NCI-H748 treated with DMSO at 0.1 percent for 48 hours (cell line): ENCODE measurements at regions not wholly inside any gene's neighbourhood (a gene's known extent, or its start where the extent isn't known, plus 50 kb on each side); places are given as distances from the start of the nearest gene placed in this dataset.
"Not testable (repeated sequence)": the region's sequence is repeated elsewhere in the genome, so short reads cannot be mapped to it uniquely, and the experiment has no call there.

Experiments
- DNase-seq: peaks from one replicate; lab custom pipeline; 2025; lab: John Stamatoyannopoulos, UW

GRCh38 chr9:12271421-12271891 is 421.7 kb upstream of the TYRP1 start:
- no peak for DNase-seq

GRCh38 chr9:12272471-12273120 is 420.6 kb upstream of the TYRP1 start:
- no peak for DNase-seq

GRCh38 chr9:12274577-12274976 is 418.6 kb upstream of the TYRP1 start:
- no peak for DNase-seq

GRCh38 chr9:12276505-12276904 is 416.7 kb upstream of the TYRP1 start:
- DNase-seq, result no peak

- DNase-seq, result peak; percentile 50
These were observed 403.5 kb upstream of the TYRP1 start for GRCh38 chr9:12289711-12290110.

GRCh38 chr9:12290166-12290869 is 402.9 kb upstream of the TYRP1 start:
- DNase-seq, result no peak

GRCh38 chr9:12305211-12305610 is 388.0 kb upstream of the TYRP1 start:
- no peak for DNase-seq

GRCh38 chr9:12314589-12314988 is 378.6 kb upstream of the TYRP1 start:
- DNase-seq, result no peak

GRCh38 chr9:12318732-12319685 is 374.2 kb upstream of the TYRP1 start:
- DNase-seq, result no peak

- no peak for DNase-seq
These were observed 363.6 kb upstream of the TYRP1 start for GRCh38 chr9:12329623-12329985.

- DNase-seq, result not testable (repeated sequence)
These were observed 359.2 kb upstream of the TYRP1 start for GRCh38 chr9:12333966-12334365.

GRCh38 chr9:12350775-12351174 is 342.4 kb upstream of the TYRP1 start:
- no peak for DNase-seq

GRCh38 chr9:12351293-12352044 is 341.7 kb upstream of the TYRP1 start:
- peak; percentile 10 for DNase-seq

GRCh38 chr9:12352045-12352315 is 341.2 kb upstream of the TYRP1 start:
- DNase-seq, result no peak

- DNase-seq, result no peak
These were observed 329.7 kb upstream of the TYRP1 start for GRCh38 chr9:12363439-12363838.

GRCh38 chr9:12368569-12368968 is 324.6 kb upstream of the TYRP1 start:
- DNase-seq, result no peak

- no peak for DNase-seq
These were observed 301.2 kb upstream of the TYRP1 start for GRCh38 chr9:12391839-12392509.

GRCh38 chr9:12394105-12394504 is 299.1 kb upstream of the TYRP1 start:
- DNase-seq, result no peak

GRCh38 chr9:12403721-12404120 is 289.5 kb upstream of the TYRP1 start:
- DNase-seq, result no peak

GRCh38 chr9:12413986-12414385 is 279.2 kb upstream of the TYRP1 start:
- DNase-seq, result no peak

GRCh38 chr9:12414514-12414913 is 278.7 kb upstream of the TYRP1 start:
- DNase-seq, result no peak

GRCh38 chr9:12415361-12415760 is 277.8 kb upstream of the TYRP1 start:
- DNase-seq, result no peak
